Naive thymus-derived CD4-positive, alpha-beta T cell (primary cell): ENCODE measurements at regions not wholly inside any gene's neighbourhood (a gene's known extent, or its start where the extent isn't known, plus 50 kb on each side); places are given as distances from the start of the nearest gene placed in this dataset.

Experiments
- ATAC-seq: fragments of 150-1000 bp; cut with Tn5 transposase; 2 replicates; pipeline ENCODE4 v1.10.0; 2021; ENCODE audit warnings: mild to moderate bottlenecking, moderate library complexity
- CTCF ChIA-PET: fragments of 350-600 bp; sonication (Branson Sonifier 250); formaldehyde crosslinking; loops from one replicate; lab custom pipeline; 2021; ENCODE audit warnings: antibody characterized with exemption; lab: Charles Lee
- POLR2A ChIA-PET: fragments of 350-600 bp; sonication (Branson Sonifier 250); formaldehyde crosslinking; loops from one replicate; lab custom pipeline; 2021; ENCODE audit warnings: antibody characterized with exemption, inconsistent platforms; lab: Charles Lee
- DNase-seq, 9 donors: peaks; one replicate each; pipeline versions ENCODE4 v3.0.0 to v3.0.0-alpha.2; 2020 to 2022; ENCODE audit warnings: mixed read lengths in 1 of 9
- H3K27ac ChIP-seq: one replicate; pipeline ENCODE4 v1.7.0; 2013; ENCODE audit warnings: mild to moderate bottlenecking, low read depth, low read length, moderate library complexity
- H3K27me3 ChIP-seq, 2 donors: one replicate each; pipeline ENCODE4 v1.7.0; 2013; ENCODE audit warnings: low read length in 2 of 2, mild to moderate bottlenecking in 2 of 2, moderate library complexity in 2 of 2; ENCODE audit not compliant: control insufficient read depth in 2 of 2, insufficient read depth in 2 of 2
- H3K36me3 ChIP-seq, 3 experiments: 1 replicate in 2 of 3; 2 replicates in 1 of 3; pipeline ENCODE4 v1.7.0; 2013; ENCODE audit warnings: low read length in 3 of 3, mild to moderate bottlenecking in 3 of 3, moderate library complexity in 1 of 3; ENCODE audit not compliant: insufficient read depth in 3 of 3, control insufficient read depth in 2 of 3
- H3K4me1 ChIP-seq, 2 donors: one replicate each; pipeline ENCODE4 v1.7.0; 2013; ENCODE audit warnings: low read length in 2 of 2, mild to moderate bottlenecking in 2 of 2, moderate library complexity in 1 of 2; ENCODE audit not compliant: control insufficient read depth in 2 of 2, insufficient read depth in 2 of 2
- H3K4me3 ChIP-seq: 2 replicates; pipeline ENCODE4 v1.7.0; 2013; ENCODE audit warnings: mild to moderate bottlenecking, low read length
- H3K9me3 ChIP-seq, 3 experiments: 1 replicate in 2 of 3; 2 replicates in 1 of 3; pipeline ENCODE4 v1.7.0; 2013; ENCODE audit warnings: low read length in 3 of 3; ENCODE audit not compliant: control insufficient read depth in 2 of 3
- H3K27ac Mint-ChIP-seq, 9 donors: one replicate each; pipeline ENCODE4 v1.8.0; 2020 to 2022; ENCODE audit warnings: mixed read lengths in 9 of 9, mild to moderate bottlenecking in 8 of 9, moderate library complexity in 5 of 9, inconsistent platforms in 2 of 9
- H3K27me3 Mint-ChIP-seq, 5 donors: one replicate each; pipeline ENCODE4 v1.8.0; 2021 to 2022; ENCODE audit warnings: mixed read lengths in 5 of 5, mild to moderate bottlenecking in 1 of 5
- H3K36me3 Mint-ChIP-seq, 5 donors: one replicate each; pipeline ENCODE4 v1.8.0; 2020 to 2022; ENCODE audit warnings: mixed read lengths in 5 of 5, mild to moderate bottlenecking in 3 of 5, inconsistent platforms in 1 of 5
- H3K4me1 Mint-ChIP-seq, 7 donors: one replicate each; pipeline ENCODE4 v1.8.0; 2020 to 2022; ENCODE audit warnings: mixed read lengths in 7 of 7, mild to moderate bottlenecking in 3 of 7, inconsistent platforms in 1 of 7
- H3K4me3 Mint-ChIP-seq, 10 donors: one replicate each; pipeline ENCODE4 v1.8.0; 2020 to 2022; ENCODE audit warnings: mild to moderate bottlenecking in 10 of 10, mixed read lengths in 10 of 10, moderate library complexity in 6 of 10, inconsistent platforms in 2 of 10
- H3K9me3 Mint-ChIP-seq, 11 donors: one replicate each; pipeline ENCODE4 v1.8.0; 2020 to 2022; ENCODE audit warnings: mixed read lengths in 11 of 11, mild to moderate bottlenecking in 4 of 11, inconsistent platforms in 1 of 11, moderate library complexity in 1 of 11
- intact Hi-C, 2 donors: fragments of 100-400 bp; cut with micrococcal nuclease; formaldehyde crosslinking; loops; one replicate each; pipeline ENCODE4 v1.15.1; 2023

GRCh38 chr1:217090060-217090911 is 367.1 kb upstream of the ESRRG start:
- Histone ChIP-seq H3K27ac (no peak overlapping the region), H3K36me3 (no peaks in the 10 kb centered on the region), H3K27me3 (no peaks in the 10 kb centered on the region), H3K4me3 (no peak overlapping the region), H3K4me1 (no peaks in the 10 kb centered on the region), H3K9me3 (no peaks in the 10 kb centered on the region)
- H3K36me3 Mint-ChIP-seq, result peaks cover 0 to 8% (median 0%) of the 10 kb centered on the region in 5 donors
- H3K27me3 Mint-ChIP-seq, result peaks cover 34 to 57% (median 42%) of the 10 kb centered on the region in 5 donors
- H3K4me1 Mint-ChIP-seq, result peaks cover 0 to 7% (median 4%) of the 10 kb centered on the region in 7 donors
- ChIA-PET POLR2A (no interaction called here), CTCF (no interaction called here)
- no peak overlapping the region for H3K27ac Mint-ChIP-seq
- ATAC-seq (no peak), DNase-seq (no peak)
- H3K9me3 Mint-ChIP-seq, result peaks cover 0 to 22% (median 3%) of the 10 kb centered on the region in 11 donors
- H3K4me3 Mint-ChIP-seq, result peak overlapping the region in 7 of 10 donors; percentile 32 to 65 (median 52)
- intact Hi-C loops, result no loop called here

GRCh38 chr1:217089361-217090014 is 366.3 kb upstream of the ESRRG start:
- H3K27me3 Mint-ChIP-seq, result peaks cover 34 to 57% (median 42%) of the 10 kb centered on the region in 5 donors
- H3K4me1 ChIP-seq, result no peaks in the 10 kb centered on the region
- H3K4me3 ChIP-seq, result no peak overlapping the region
- H3K9me3 ChIP-seq, result no peaks in the 10 kb centered on the region
- no peaks in the 10 kb centered on the region for H3K27me3 ChIP-seq
- DNase-seq (no peak), ATAC-seq (no peak)
- POLR2A ChIA-PET, result no interaction called here
- intact Hi-C loops, result no loop called here
- H3K36me3 ChIP-seq, result no peaks in the 10 kb centered on the region
- peaks cover 0 to 22% (median 3%) of the 10 kb centered on the region in 11 donors for H3K9me3 Mint-ChIP-seq
- H3K27ac Mint-ChIP-seq, result no peak overlapping the region
- no peak overlapping the region for H3K27ac ChIP-seq
- H3K36me3 Mint-ChIP-seq, result peaks cover 0 to 8% (median 0%) of the 10 kb centered on the region in 5 donors
- peak overlapping the region in 4 of 10 donors; percentile 18 to 56 (median 40) for H3K4me3 Mint-ChIP-seq
- peaks cover 0 to 7% (median 4%) of the 10 kb centered on the region in 7 donors for H3K4me1 Mint-ChIP-seq
- CTCF ChIA-PET, result no interaction called here

- DNase-seq, result no peak
- ATAC-seq, result no peak
- ChIA-PET CTCF (no interaction called here), POLR2A (no interaction called here)
- Histone ChIP-seq H3K36me3 (no peaks in the 10 kb centered on the region), H3K4me1 (no peaks in the 10 kb centered on the region), H3K9me3 (no peaks in the 10 kb centered on the region), H3K27ac (no peak overlapping the region), H3K4me3 (no peak overlapping the region), H3K27me3 (no peaks in the 10 kb centered on the region)
- peaks cover 0 to 22% (median 3%) of the 10 kb centered on the region in 11 donors for H3K9me3 Mint-ChIP-seq
- peaks cover 0 to 7% (median 4%) of the 10 kb centered on the region in 7 donors for H3K4me1 Mint-ChIP-seq
- intact Hi-C loops, result no loop called here
- H3K36me3 Mint-ChIP-seq, result peaks cover 0 to 8% (median 0%) of the 10 kb centered on the region in 5 donors
- H3K4me3 Mint-ChIP-seq, result peak overlapping the region in 3 of 10 donors; percentile 18 to 27 (median 20)
- H3K27ac Mint-ChIP-seq, result no peak overlapping the region
- peaks cover 34 to 54% (median 42%) of the 10 kb centered on the region in 5 donors for H3K27me3 Mint-ChIP-seq
Measured at GRCh38 chr1:217088521-217089284, 365.5 kb upstream of the ESRRG start.

- intact Hi-C loops, result no loop called here
- peaks cover 34 to 54% (median 42%) of the 10 kb centered on the region in 5 donors for H3K27me3 Mint-ChIP-seq
- H3K4me1 Mint-ChIP-seq, result peaks cover 0 to 7% (median 4%) of the 10 kb centered on the region in 7 donors
- no peaks in the 10 kb centered on the region for H3K36me3 ChIP-seq
- no peaks in the 10 kb centered on the region for H3K27me3 ChIP-seq
- ChIA-PET CTCF (no interaction called here), POLR2A (no interaction called here)
- no peak overlapping the region for H3K4me3 Mint-ChIP-seq
- DNase-seq (no peak), ATAC-seq (no peak)
- no peaks in the 10 kb centered on the region for H3K9me3 ChIP-seq
- H3K27ac ChIP-seq, result no peak overlapping the region
- H3K36me3 Mint-ChIP-seq, result peaks cover 0 to 8% (median 0%) of the 10 kb centered on the region in 5 donors
- H3K27ac Mint-ChIP-seq, result no peak overlapping the region
- H3K4me1 ChIP-seq, result no peaks in the 10 kb centered on the region
- H3K9me3 Mint-ChIP-seq, result peaks cover 0 to 21% (median 3%) of the 10 kb centered on the region in 11 donors
- no peak overlapping the region for H3K4me3 ChIP-seq
Measured at GRCh38 chr1:217088011-217088410, 364.8 kb upstream of the ESRRG start.

GRCh38 chr1:217079584-217079983 is 356.4 kb upstream of the ESRRG start:
- Histone ChIP-seq H3K27me3 (no peaks in the 10 kb centered on the region), H3K36me3 (no peaks in the 10 kb centered on the region), H3K4me1 (no peaks in the 10 kb centered on the region), H3K4me3 (no peak overlapping the region), H3K9me3 (no peaks in the 10 kb centered on the region), H3K27ac (no peak overlapping the region)
- intact Hi-C loops, result no loop called here
- H3K4me1 Mint-ChIP-seq, result no peaks in the 10 kb centered on the region
- peaks cover 0 to 5% (median 0%) of the 10 kb centered on the region in 11 donors for H3K9me3 Mint-ChIP-seq
- H3K27me3 Mint-ChIP-seq, result no peaks in the 10 kb centered on the region
- H3K27ac Mint-ChIP-seq, result no peak overlapping the region
- ChIA-PET POLR2A (no interaction called here), CTCF (no interaction called here)
- peaks cover 0 to 4% (median 0%) of the 10 kb centered on the region in 5 donors for H3K36me3 Mint-ChIP-seq
- ATAC-seq (no peak), DNase-seq (no peak)
- no peak overlapping the region for H3K4me3 Mint-ChIP-seq

- ATAC-seq (no peak), DNase-seq (no peak)
- H3K27me3 Mint-ChIP-seq, result no peaks in the 10 kb centered on the region
- Histone ChIP-seq H3K27ac (no peak overlapping the region), H3K9me3 (no peaks in the 10 kb centered on the region), H3K4me1 (no peaks in the 10 kb centered on the region), H3K36me3 (no peaks in the 10 kb centered on the region), H3K27me3 (no peaks in the 10 kb centered on the region), H3K4me3 (no peak overlapping the region)
- peaks cover 0 to 4% (median 0%) of the 10 kb centered on the region in 5 donors for H3K36me3 Mint-ChIP-seq
- intact Hi-C loops, result no loop called here
- ChIA-PET POLR2A (no interaction called here), CTCF (no interaction called here)
- H3K27ac Mint-ChIP-seq, result no peak overlapping the region
- H3K4me3 Mint-ChIP-seq, result no peak overlapping the region
- H3K4me1 Mint-ChIP-seq, result no peaks in the 10 kb centered on the region
- H3K9me3 Mint-ChIP-seq, result peaks cover 0 to 5% (median 0%) of the 10 kb centered on the region in 11 donors
Measured at GRCh38 chr1:217078959-217079358, 355.7 kb upstream of the ESRRG start.
